ENCODE measurements at regions not wholly inside any gene's neighbourhood (a gene's known extent, or its start where the extent isn't known, plus 50 kb on each side); places are given as distances from the start of the nearest gene placed in this dataset.

GRCh38 chr6:104639668-104640067 lies 220.1 kb downstream of the HACE1 start:
- TF ChIP-seq GTF2F1 (IDR thresholded peaks at IDR 0.05; ENCODE audit: low read length) (no peak), NPAS2 (CRISPR knock-in tag; IDR thresholded peaks at IDR 0.05; ENCODE audit: borderline replicate concordance) (no peak), ATF7-NPFF (CRISPR knock-in tag; IDR thresholded peaks at IDR 0.05; ENCODE audit: low read depth) (no peak), TERF1 (CRISPR knock-in tag; IDR thresholded peaks at IDR 0.05) (no peak), TCF7L2 (IDR thresholded peaks at IDR 0.05; ENCODE audit: low read depth, low read length) (no peak), ZNF24 (IDR thresholded peaks at IDR 0.05) (no peak), POLR2AphosphoS5 (IDR thresholded peaks at IDR 0.05; ENCODE audit: low read depth, low read length) (no peak), SUZ12 (IDR thresholded peaks at IDR 0.05; ENCODE audit: low read depth, low read length) (no peak), ZNF746 (CRISPR knock-in tag; IDR thresholded peaks at IDR 0.05) (no peak), CSRNP2 (CRISPR knock-in tag; conservative IDR thresholded peaks at IDR 0.05; ENCODE audit: low read depth) (no peak), JUND (CRISPR knock-in tag; IDR thresholded peaks at IDR 0.05) (no peak), CTCF (CRISPR knock-in tag; IDR thresholded peaks at IDR 0.05) (no peak), ZFX (CRISPR knock-in tag; IDR thresholded peaks at IDR 0.05; ENCODE audit: low read depth) (no peak)

All from HepG2 (cell line).